NCI-H1930 (cell line): ENCODE measurements at regions not wholly inside any gene's neighbourhood (a gene's known extent, or its start where the extent isn't known, plus 50 kb on each side); places are given as distances from the start of the nearest gene placed in this dataset.
"Not testable (repeated sequence)": the region's sequence is repeated elsewhere in the genome, so short reads cannot be mapped to it uniquely, and the experiment has no call there.

Experiments used
- DNase-seq, 2 experiments: peaks; one replicate each; lab custom pipeline; 2025; lab: John Stamatoyannopoulos, UW

- no peak for DNase-seq
Observed at GRCh38 chr12:131375261-131375971, 335.5 kb upstream of the SFSWAP start.

GRCh38 chr12:131375972-131376345, 334.9 kb upstream of the SFSWAP start:
- no peak for DNase-seq

- no peak for DNase-seq
Observed at GRCh38 chr12:131378176-131378842, 332.6 kb upstream of the SFSWAP start.

GRCh38 chr12:131378861-131379665, 331.8 kb upstream of the SFSWAP start:
- DNase-seq = no peak

- no peak for DNase-seq
Observed at GRCh38 chr12:131379738-131380137, 331.2 kb upstream of the SFSWAP start.

GRCh38 chr12:131380220-131380964, 330.5 kb upstream of the SFSWAP start:
- no peak for DNase-seq

- no peak for DNase-seq
Observed at GRCh38 chr12:131380965-131381705, 329.8 kb upstream of the SFSWAP start.

- DNase-seq = no peak
Observed at GRCh38 chr12:131381716-131382430, 329.0 kb upstream of the SFSWAP start.

- no peak for DNase-seq
Observed at GRCh38 chr12:131383291-131383690, 327.6 kb upstream of the SFSWAP start.

GRCh38 chr12:131383741-131384543, 326.9 kb upstream of the SFSWAP start:
- DNase-seq = no peak

- no peak for DNase-seq
Observed at GRCh38 chr12:131384544-131384855, 326.4 kb upstream of the SFSWAP start.

- DNase-seq = no peak
Observed at GRCh38 chr12:131385313-131386166, 325.4 kb upstream of the SFSWAP start.

- DNase-seq = no peak
Observed at GRCh38 chr12:131386167-131386521, 324.7 kb upstream of the SFSWAP start.

GRCh38 chr12:131386781-131387180, 324.1 kb upstream of the SFSWAP start:
- no peak for DNase-seq

- DNase-seq = no peak
Observed at GRCh38 chr12:131387281-131388163, 323.4 kb upstream of the SFSWAP start.

GRCh38 chr12:131388164-131389053, 322.5 kb upstream of the SFSWAP start:
- not testable (repeated sequence) for DNase-seq
